K562 (cell line): ENCODE measurements at regions not wholly inside any gene's neighbourhood (a gene's known extent, or its start where the extent isn't known, plus 50 kb on each side); places are given as distances from the start of the nearest gene placed in this dataset.

Experiments
- ATAC-seq: fragments of 200-7000 bp; cut with Tn5 transposase; 3 replicates; pipeline ENCODE4 v1.9.1; 2020; ENCODE audit warnings: moderate library complexity
- BruUV-seq: library from RNA; stranded (reverse); fragments of 400-500 nt; replicated peaks from 2 replicates; lab custom pipeline; 2021; lab: Mats Ljungman, UMichigan
- CTCF ChIA-PET: fragments of 300-600 bp; formaldehyde crosslinking; extraction: SDS; loops from one replicate; lab custom pipeline; 2021; ENCODE audit warnings: low intra/inter-chr PET ratio; lab: Yijun Ruan, JAX
- POLR2A ChIA-PET: fragments of 300-600, 350-650 bp; sonication (Branson Sonifier 250); formaldehyde crosslinking; extraction: SDS; loops from one replicate; lab custom pipeline; 2021; ENCODE audit warnings: antibody characterized with exemption, inconsistent platforms; lab: Yijun Ruan, JAX
- DNase-seq, 4 experiments: peaks; one replicate each; pipeline versions ENCODE4 v3.0.0 to v3.0.0-alpha.2; 2011 to 2018; ENCODE audit warnings: low spot score in 3 of 4, mixed read lengths in 3 of 4; ENCODE audit errors: extremely low read depth in 1 of 4
- FAIRE-seq: peaks from 2 replicates; lab custom pipeline; 2011; peaks lifted over from hg19 to GRCh38; lab: Jason Lieb, UNC
- H2AFZ ChIP-seq: 2 replicates; pipeline ENCODE4 v1.6.0; 2011; ENCODE audit warnings: low read depth, low read length, control low read depth, inconsistent platforms
- H3K27ac ChIP-seq: fragments of 200-600 bp; 3 replicates; pipeline ENCODE4 v1.8.0; 2011; ENCODE audit warnings: low read depth, mild to moderate bottlenecking, control low read depth, inconsistent platforms, low read length, moderate library complexity, mixed read lengths; ENCODE audit errors: extremely low read depth
- H3K27me3 ChIP-seq, 2 experiments: fragments of 300-600 bp in 1 of 2; 2 replicates in 1 of 2; 3 replicates in 1 of 2; pipeline versions ENCODE4 v1.6.0 to v1.8.0; 2011; ENCODE audit warnings: inconsistent platforms in 2 of 2, low read length in 2 of 2, mild to moderate bottlenecking in 1 of 2, mixed read lengths in 1 of 2, moderate library complexity in 1 of 2; ENCODE audit not compliant: control insufficient read depth in 2 of 2, insufficient read depth in 2 of 2
- H3K36me3 ChIP-seq: fragments of 300-600 bp; 3 replicates; pipeline ENCODE4 v1.8.0; 2011; ENCODE audit warnings: mild to moderate bottlenecking, low read length, inconsistent platforms; ENCODE audit not compliant: control insufficient read depth, insufficient read depth
- H3K4me1 ChIP-seq, 2 experiments: fragments of 200-600 bp in 1 of 2; replicated peaks in 1 of 2; 2 replicates in 1 of 2; 3 replicates in 1 of 2; pipeline versions ENCODE4 v1.5.1 to v1.8.0; 2011; ENCODE audit warnings: inconsistent platforms in 2 of 2, low read length in 2 of 2, mild to moderate bottlenecking in 1 of 2, mixed read lengths in 1 of 2, moderate library complexity in 1 of 2; ENCODE audit not compliant: control insufficient read depth in 2 of 2, insufficient read depth in 2 of 2
- H3K4me2 ChIP-seq: 2 replicates; pipeline ENCODE4 v1.6.1; 2011; ENCODE audit warnings: low read length, control low read depth, inconsistent platforms, mixed read lengths; ENCODE audit not compliant: insufficient read depth
- H3K4me3 ChIP-seq: fragments of 200-600 bp; sonication (generic), shearing (Covaris generic); 2 replicates; pipeline ENCODE4 v1.5.1; 2016; ENCODE audit warnings: control low read depth, inconsistent platforms
- H3K79me2 ChIP-seq: fragments of 200-600 bp; 3 replicates; pipeline ENCODE4 v1.8.0; 2011; ENCODE audit warnings: low read length, inconsistent platforms; ENCODE audit not compliant: control insufficient read depth, insufficient read depth
- H3K9ac ChIP-seq, 2 experiments: 2 replicates each; pipeline versions ENCODE4 v1.6.0 to v1.6.1; 2011; ENCODE audit warnings: low read depth in 2 of 2, low read length in 2 of 2, control low read depth in 1 of 2, inconsistent platforms in 1 of 2, mild to moderate bottlenecking in 1 of 2, mixed read lengths in 1 of 2; ENCODE audit not compliant: insufficient read depth in 1 of 2
- H3K9me1 ChIP-seq: one replicate; pipeline ENCODE4 v1.6.0; 2011; ENCODE audit warnings: inconsistent platforms, mild to moderate bottlenecking, low read length, moderate library complexity; ENCODE audit not compliant: control insufficient read depth, insufficient read depth
- H3K9me3 ChIP-seq: replicated peaks from 2 replicates; pipeline ENCODE4 v1.5.1; 2011; ENCODE audit warnings: low read depth, low read length, inconsistent platforms; ENCODE audit not compliant: control insufficient read depth, insufficient read depth
- H4K20me1 ChIP-seq: replicated peaks from 2 replicates; pipeline ENCODE4 v1.6.1; 2011; ENCODE audit warnings: low read length, inconsistent platforms, mixed read lengths; ENCODE audit not compliant: control insufficient read depth, insufficient read depth
- CBFA2T2 ChIP-seq: fragments of 450-650 bp; conservative IDR thresholded peaks from 2 replicates; pipeline ENCODE4 v1.6.1; 2017; ENCODE audit warnings: mild to moderate bottlenecking
- CCAR2 ChIP-seq: fragments of 200-400 bp; formaldehyde crosslinking; IDR thresholded peaks from 2 replicates; pipeline ENCODE4 v1.6.1; 2017; ENCODE audit warnings: mild to moderate bottlenecking, low read depth, low read length
- CHCHD3 ChIP-seq: fragments of 250-450 bp; sonication (Bioruptor Pico); IDR thresholded peaks from 2 replicates; pipeline ENCODE4 v2.1.2; 2022; ENCODE audit warnings: mild to moderate bottlenecking
- KDM2B ChIP-seq: fragments of 250-450 bp; sonication (Bioruptor Pico); IDR thresholded peaks from 2 replicates; pipeline ENCODE4 v1.8.0; 2021; ENCODE audit warnings: mild to moderate bottlenecking, moderate library complexity
- MCM2 ChIP-seq: fragments of 450-650 bp; IDR thresholded peaks from 2 replicates; pipeline ENCODE4 v1.6.1; 2017; ENCODE audit warnings: low read depth, mild to moderate bottlenecking
- POU5F1 ChIP-seq: fragments of 150-350 bp; IDR thresholded peaks from 2 replicates; pipeline ENCODE4 v1.6.1; 2014; ENCODE audit warnings: borderline replicate concordance, low read length, low read depth, mild to moderate bottlenecking; ENCODE audit not compliant: partially characterized antibody
- PRMT5 ChIP-seq: sonication (generic); formaldehyde crosslinking; IDR thresholded peaks from 2 replicates; pipeline ENCODE4 v1.5.0; 2020; ENCODE audit warnings: missing genetic modification reagents
- RBFOX2 ChIP-seq: fragments of 200-400 bp; formaldehyde crosslinking; IDR thresholded peaks from 2 replicates; pipeline ENCODE4 v1.6.1; 2017; ENCODE audit warnings: low read depth, mild to moderate bottlenecking, low read length, moderate library complexity
- U2AF1 ChIP-seq: fragments of 200-400 bp; formaldehyde crosslinking; optimal IDR thresholded peaks from 2 replicates; pipeline ENCODE3; 2017; ENCODE audit warnings: mild to moderate bottlenecking, low read depth, low read length, moderate library complexity
- ZKSCAN3 ChIP-seq: fragments of 250-450 bp; sonication (Bioruptor Pico); IDR thresholded peaks from 2 replicates; pipeline ENCODE4 v1.4.0; 2020
- ZNF124 ChIP-seq: sonication (generic); formaldehyde crosslinking; IDR thresholded peaks from 2 replicates; pipeline ENCODE4 v1.8.1; 2022; ENCODE audit warnings: missing genetic modification reagents
- ZNF133 ChIP-seq: fragments of 250-450 bp; sonication (Bioruptor Pico); IDR thresholded peaks from 2 replicates; pipeline ENCODE4 v1.4.0; 2020; ENCODE audit warnings: mild to moderate bottlenecking
- ZNF586 ChIP-seq: fragments of 450-650 bp; formaldehyde crosslinking; conservative IDR thresholded peaks from 2 replicates; pipeline ENCODE4 v1.4.0; 2020; ENCODE audit warnings: mild to moderate bottlenecking, moderate library complexity
- ZNF717 ChIP-seq: fragments of 250-450 bp; sonication (Bioruptor Pico); IDR thresholded peaks from 2 replicates; pipeline ENCODE4 v1.5.0; 2021
- ZSCAN29 ChIP-seq: fragments of 450-650 bp; IDR thresholded peaks from 2 replicates; pipeline ENCODE4 v1.6.1; 2017
- WGBS: fragments of 100-300 bp; shearing (Covaris generic); methylation state at CpG from one replicate; pipeline ENCODE4 v1.1.6; 2016; ENCODE audit warnings: low coverage, mixed read lengths; ENCODE audit not compliant: insufficient coverage; ENCODE audit errors: missing lambda C conversion rate; 5-methylcytosine and 5-hydroxymethylcytosine counted together
- in situ Hi-C: fragments of 300-500 bp; cut with MboI; formaldehyde crosslinking; loops from 4 replicates; pipeline ENCODE4 v1.15.0; 2018; ENCODE audit warnings: inconsistent platforms, mixed read lengths
- intact Hi-C: fragments of 100-400 bp; cut with micrococcal nuclease; formaldehyde crosslinking; loops from 2 replicates; pipeline ENCODE4 v1.14.2; 2022
- TF ChIP-seq, protein P1 (sequence below): fragments of 450-650 bp; formaldehyde crosslinking; IDR thresholded peaks from 2 replicates; pipeline ENCODE4 v1.4.0; 2022; ENCODE audit warnings: missing genetic modification characterization
- TF ChIP-seq, protein P2 (sequence below): fragments of 200-800 bp; sonication (Bioruptor generic); IDR thresholded peaks from 2 replicates; pipeline ENCODE4 v1.6.1; 2017; ENCODE audit warnings: missing genetic modification characterization, missing compliant biosample characterization
- TF ChIP-seq, protein P3 (sequence below): fragments of 450-650 bp; formaldehyde crosslinking; IDR thresholded peaks from 2 replicates; pipeline ENCODE4 v1.4.0; 2020; ENCODE audit warnings: mild to moderate bottlenecking, moderate library complexity

DNA sequence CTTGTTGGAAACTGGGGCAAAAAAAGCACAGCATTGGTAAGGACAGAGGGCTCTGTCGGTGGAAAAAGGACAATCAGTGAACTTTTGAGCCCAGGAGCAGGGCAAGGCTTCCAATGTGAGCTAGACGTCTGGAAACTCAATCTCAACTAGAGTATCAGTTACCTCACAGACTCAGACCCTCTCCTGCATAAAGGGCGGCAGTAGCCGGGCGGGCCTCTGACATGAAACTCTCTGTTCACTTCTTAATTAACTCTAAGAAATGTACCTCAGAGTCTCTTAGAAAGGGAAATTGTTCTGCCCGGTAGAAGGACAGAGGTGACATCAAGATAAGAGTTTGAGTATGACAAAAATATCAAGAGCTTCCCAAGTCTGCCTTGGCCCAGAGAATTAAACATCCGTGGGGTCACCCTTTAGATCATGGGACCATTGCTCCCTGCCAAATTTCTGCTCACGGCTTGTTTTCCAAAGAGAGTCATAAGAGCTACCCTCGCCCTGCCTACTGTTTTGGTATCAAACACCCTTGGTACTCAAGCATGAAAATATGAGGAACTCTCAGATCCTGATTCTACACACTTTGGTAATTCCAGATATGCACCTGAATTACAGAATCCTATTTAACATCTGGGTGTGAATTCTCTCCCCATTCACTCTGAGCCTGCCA is 103.5 kb upstream of the PKDCC start:
- Histone ChIP-seq H3K27me3 (peaks cover 2 to 19% of the 10 kb centered on the region in 2 experiments; a peak in 4 of 5 replicates), H3K27ac (no peak overlapping the region), H3K4me1 (peaks cover 0 to 20% of the 10 kb centered on the region in 2 experiments; a peak in 2 of 5 replicates), H3K9me3 (no peaks in the 10 kb centered on the region), H3K9me1 (no peaks in the 10 kb centered on the region), H3K79me2 (no peaks in the 10 kb centered on the region), H3K4me3 (no peak overlapping the region), H4K20me1 (no peaks in the 10 kb centered on the region), H2AFZ (no peak overlapping the region), H3K36me3 (no peaks in the 10 kb centered on the region), H3K4me2 (no peak overlapping the region), H3K9ac (no peak overlapping the region)
- CTCF ChIA-PET = no interaction called here
- BruUV-seq = no TSS peak
- TF ChIP-seq U2AF1 (no peak), PRMT5 (CRISPR knock-in tag) (no peak), KDM2B (no peak), MCM2 (no peak), ZNF586 (CRISPR knock-in tag) (no peak), CHCHD3 (CRISPR knock-in tag) (no peak), ZNF717 (CRISPR knock-in tag) (no peak), ZNF124 (CRISPR knock-in tag) (no peak), ZNF133 (CRISPR knock-in tag) (no peak), ZSCAN29 (no peak), CCAR2 (no peak), CBFA2T2 (no peak), RBFOX2 (no peak), POU5F1 (no peak), ZKSCAN3 (CRISPR knock-in tag) (no peak)
- TF ChIP-seq, protein P1, sequence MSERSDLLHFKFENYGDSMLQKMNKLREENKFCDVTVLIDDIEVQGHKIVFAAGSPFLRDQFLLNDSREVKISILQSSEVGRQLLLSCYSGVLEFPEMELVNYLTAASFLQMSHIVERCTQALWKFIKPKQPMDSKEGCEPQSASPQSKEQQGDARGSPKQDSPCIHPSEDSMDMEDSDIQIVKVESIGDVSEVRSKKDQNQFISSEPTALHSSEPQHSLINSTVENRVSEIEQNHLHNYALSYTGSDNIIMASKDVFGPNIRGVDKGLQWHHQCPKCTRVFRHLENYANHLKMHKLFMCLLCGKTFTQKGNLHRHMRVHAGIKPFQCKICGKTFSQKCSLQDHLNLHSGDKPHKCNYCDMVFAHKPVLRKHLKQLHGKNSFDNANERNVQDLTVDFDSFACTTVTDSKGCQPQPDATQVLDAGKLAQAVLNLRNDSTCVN (CRISPR knock-in tag) = no peak
- TF ChIP-seq, protein P2, sequence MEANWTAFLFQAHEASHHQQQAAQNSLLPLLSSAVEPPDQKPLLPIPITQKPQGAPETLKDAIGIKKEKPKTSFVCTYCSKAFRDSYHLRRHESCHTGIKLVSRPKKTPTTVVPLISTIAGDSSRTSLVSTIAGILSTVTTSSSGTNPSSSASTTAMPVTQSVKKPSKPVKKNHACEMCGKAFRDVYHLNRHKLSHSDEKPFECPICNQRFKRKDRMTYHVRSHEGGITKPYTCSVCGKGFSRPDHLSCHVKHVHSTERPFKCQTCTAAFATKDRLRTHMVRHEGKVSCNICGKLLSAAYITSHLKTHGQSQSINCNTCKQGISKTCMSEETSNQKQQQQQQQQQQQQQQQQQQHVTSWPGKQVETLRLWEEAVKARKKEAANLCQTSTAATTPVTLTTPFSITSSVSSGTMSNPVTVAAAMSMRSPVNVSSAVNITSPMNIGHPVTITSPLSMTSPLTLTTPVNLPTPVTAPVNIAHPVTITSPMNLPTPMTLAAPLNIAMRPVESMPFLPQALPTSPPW (CRISPR knock-in tag) = no peak
- TF ChIP-seq, protein P3, sequence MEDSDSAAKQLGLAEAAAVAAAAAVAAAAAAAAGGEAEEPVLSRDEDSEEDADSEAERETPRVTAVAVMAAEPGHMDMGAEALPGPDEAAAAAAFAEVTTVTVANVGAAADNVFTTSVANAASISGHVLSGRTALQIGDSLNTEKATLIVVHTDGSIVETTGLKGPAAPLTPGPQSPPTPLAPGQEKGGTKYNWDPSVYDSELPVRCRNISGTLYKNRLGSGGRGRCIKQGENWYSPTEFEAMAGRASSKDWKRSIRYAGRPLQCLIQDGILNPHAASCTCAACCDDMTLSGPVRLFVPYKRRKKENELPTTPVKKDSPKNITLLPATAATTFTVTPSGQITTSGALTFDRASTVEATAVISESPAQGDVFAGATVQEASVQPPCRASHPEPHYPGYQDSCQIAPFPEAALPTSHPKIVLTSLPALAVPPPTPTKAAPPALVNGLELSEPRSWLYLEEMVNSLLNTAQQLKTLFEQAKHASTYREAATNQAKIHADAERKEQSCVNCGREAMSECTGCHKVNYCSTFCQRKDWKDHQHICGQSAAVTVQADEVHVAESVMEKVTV (CRISPR knock-in tag) = no peak
- intact Hi-C loops = no loop called here
- ATAC-seq (no peak), FAIRE-seq (no peak), DNase-seq (no peak)
- in situ Hi-C loops = no loop called here
- WGBS = 8% methylated on average over 9 of the region's 9 CpGs
- POLR2A ChIA-PET = interaction anchor here (1.4 kb wide), 1 partner anchor 18 kb away, joined by 5 read pairs; no protein-coding TSS in a partner anchor
